ENCODE measurements at regions not wholly inside any gene's neighbourhood (a gene's known extent, or its start where the extent isn't known, plus 50 kb on each side); places are given as distances from the start of the nearest gene placed in this dataset.
"Not testable (repeated sequence)": the region's sequence is repeated elsewhere in the genome, so short reads cannot be mapped to it uniquely, and the experiment has no call there.

GRCh38 chr5:29568028-29568427 lies 1625.5 kb upstream of the CDH6 start:
- DNase-seq = no peak

- no peak for DNase-seq
Observed at GRCh38 chr5:29561564-29561963, 1631.9 kb upstream of the CDH6 start.

GRCh38 chr5:29550523-29550922 lies 1643.0 kb upstream of the CDH6 start:
- DNase-seq = no peak

- no peak for DNase-seq
Observed at GRCh38 chr5:29548262-29548661, 1645.2 kb upstream of the CDH6 start.

GRCh38 chr5:29547236-29547865 lies 1646.1 kb upstream of the CDH6 start:
- DNase-seq = no peak

GRCh38 chr5:29543501-29543900 lies 1650.0 kb upstream of the CDH6 start:
- DNase-seq = no peak

GRCh38 chr5:29524227-29524626 lies 1669.3 kb upstream of the CDH6 start:
- DNase-seq = no peak

GRCh38 chr5:29518176-29518575 lies 1675.3 kb upstream of the CDH6 start:
- DNase-seq = no peak

- DNase-seq = no peak
Observed at GRCh38 chr5:29516224-29516623, 1677.3 kb upstream of the CDH6 start.

GRCh38 chr5:29508131-29508530 lies 1685.4 kb upstream of the CDH6 start:
- peak in 1 of 4 experiments; percentile 9 for DNase-seq

- DNase-seq = no peak
Observed at GRCh38 chr5:29504411-29504810, 1689.1 kb upstream of the CDH6 start.

GRCh38 chr5:29498860-29499259 lies 1694.6 kb upstream of the CDH6 start:
- DNase-seq = no peak

- no peak for DNase-seq
Observed at GRCh38 chr5:29498412-29498811, 1695.1 kb upstream of the CDH6 start.

- no peak for DNase-seq
Observed at GRCh38 chr5:29485333-29485732, 1708.2 kb upstream of the CDH6 start.

- DNase-seq = no peak
Observed at GRCh38 chr5:29469581-29469980, 1723.9 kb upstream of the CDH6 start.

GRCh38 chr5:29462241-29462640 lies 1731.2 kb upstream of the CDH6 start:
- no peak for DNase-seq

GRCh38 chr5:29460971-29461559 lies 1732.4 kb upstream of the CDH6 start:
- DNase-seq = no peak

GRCh38 chr5:29451004-29451403 lies 1742.5 kb upstream of the CDH6 start:
- DNase-seq = not testable (repeated sequence)

- no peak for DNase-seq
Observed at GRCh38 chr5:29414681-29415080, 1778.8 kb upstream of the CDH6 start.

GRCh38 chr5:29412979-29413378 lies 1780.5 kb upstream of the CDH6 start:
- no peak for DNase-seq

- no peak for DNase-seq
Observed at GRCh38 chr5:29402270-29402669, 1791.2 kb upstream of the CDH6 start.

GRCh38 chr5:29389993-29390392 lies 1803.5 kb upstream of the CDH6 start:
- DNase-seq = no peak

- no peak for DNase-seq
Observed at GRCh38 chr5:29387384-29387783, 1806.1 kb upstream of the CDH6 start.

GRCh38 chr5:29382780-29383179 lies 1810.7 kb upstream of the CDH6 start:
- DNase-seq = no peak

GRCh38 chr5:29380029-29380428 lies 1813.5 kb upstream of the CDH6 start:
- no peak for DNase-seq
